Fibroblast of the aortic adventitia (primary cell): ENCODE measurements at regions not wholly inside any gene's neighbourhood (a gene's known extent, or its start where the extent isn't known, plus 50 kb on each side); places are given as distances from the start of the nearest gene placed in this dataset.
"Not testable (repeated sequence)": the region's sequence is repeated elsewhere in the genome, so short reads cannot be mapped to it uniquely, and the experiment has no call there.

ENCODE experiments used
- DNase-seq: peaks from one replicate; pipeline ENCODE4 v3.0.0-alpha.2; 2010; ENCODE audit warnings: low read depth
- H3K4me3 ChIP-seq: 2 replicates; pipeline ENCODE4 v1.5.1; 2011; ENCODE audit warnings: low read depth, mild to moderate bottlenecking, control low read depth, low read length, moderate library complexity
- CTCF ChIP-seq: IDR thresholded peaks from 2 replicates; pipeline ENCODE4 v1.5.1; 2011; ENCODE audit warnings: mild to moderate bottlenecking, low read length, control low read depth, inconsistent platforms; ENCODE audit not compliant: insufficient read depth

- peak; percentile 56 for DNase-seq
- H3K4me3 ChIP-seq: no peak overlapping the region
These were observed 71.7 kb upstream of the ABHD2 start for GRCh38 chr15:89016549-89017041.

GRCh38 chr15:89017370-89018066 is 70.7 kb upstream of the ABHD2 start:
- TF ChIP-seq CTCF: peak; percentile 80

More at GRCh38 chr15:89016549-89017041, 71.7 kb upstream of the ABHD2 start:
- no peak for TF ChIP-seq CTCF

GRCh38 chr15:89018207-89018606 is 70.0 kb upstream of the ABHD2 start:
- DNase-seq: peak; percentile 97
- TF ChIP-seq CTCF: no peak
- H3K4me3 ChIP-seq: no peak overlapping the region

More at GRCh38 chr15:89017370-89018066, 70.7 kb upstream of the ABHD2 start:
- H3K4me3 ChIP-seq: peak overlapping the region; percentile 26
- DNase-seq: peak; percentile 94

- TF ChIP-seq CTCF: no peak
- peak; percentile 35 for DNase-seq
- no peak overlapping the region for H3K4me3 ChIP-seq
These were observed 68.8 kb upstream of the ABHD2 start for GRCh38 chr15:89019436-89019835.

GRCh38 chr15:89021224-89021623 is 67.0 kb upstream of the ABHD2 start:
- DNase-seq: peak; percentile 88
- H3K4me3 ChIP-seq: no peak overlapping the region
- TF ChIP-seq CTCF: no peak

- not testable (repeated sequence) for H3K4me3 ChIP-seq, DNase-seq
These were observed 66.4 kb upstream of the ABHD2 start for GRCh38 chr15:89021886-89022285.

GRCh38 chr15:89023311-89023961 is 64.8 kb upstream of the ABHD2 start:
- TF ChIP-seq CTCF: no peak
- no peak overlapping the region for H3K4me3 ChIP-seq
- DNase-seq: no peak
